Spleen (tissue), 7 donors: ENCODE measurements at regions not wholly inside any gene's neighbourhood (a gene's known extent, or its start where the extent isn't known, plus 50 kb on each side); places are given as distances from the start of the nearest gene placed in this dataset.
"Not testable (repeated sequence)": the region's sequence is repeated elsewhere in the genome, so short reads cannot be mapped to it uniquely, and the experiment has no call there.

Experiments
- CTCF ChIP-seq, 11 experiments: fragments of 200-600 bp in 7 of 11; fragments of 450-650 bp in 4 of 11; sonication (generic) in 4 of 11; IDR thresholded peaks in 8 of 11; conservative IDR thresholded peaks in 3 of 11; 1 replicate in 7 of 11; 2 replicates in 4 of 11; pipeline versions ENCODE4 v1.4.0 to v1.8.0; 2016 to 2021; ENCODE audit warnings: antibody characterized with exemption in 11 of 11, inconsistent platforms in 4 of 11, mild to moderate bottlenecking in 1 of 11
- POLR2A ChIP-seq, 3 donors: fragments of 450-650 bp; IDR thresholded peaks; one replicate each; pipeline ENCODE4 v1.5.1; 2017; ENCODE audit warnings: antibody characterized with exemption in 3 of 3, mild to moderate bottlenecking in 1 of 3
- POLR2AphosphoS5 ChIP-seq, 3 donors: sonication (generic); formaldehyde crosslinking; IDR thresholded peaks; one replicate each; pipeline ENCODE4 v1.5.1; 2017; ENCODE audit warnings: antibody characterized with exemption in 3 of 3
- donor health status: DM: no; HTN: no; CAD: no; lungs with moderate emphysema.
- donor health status: DM: no; HTN: no; CAD: no.
- donor health status: DM: no; HTN: no; CAD: no.

DNA sequence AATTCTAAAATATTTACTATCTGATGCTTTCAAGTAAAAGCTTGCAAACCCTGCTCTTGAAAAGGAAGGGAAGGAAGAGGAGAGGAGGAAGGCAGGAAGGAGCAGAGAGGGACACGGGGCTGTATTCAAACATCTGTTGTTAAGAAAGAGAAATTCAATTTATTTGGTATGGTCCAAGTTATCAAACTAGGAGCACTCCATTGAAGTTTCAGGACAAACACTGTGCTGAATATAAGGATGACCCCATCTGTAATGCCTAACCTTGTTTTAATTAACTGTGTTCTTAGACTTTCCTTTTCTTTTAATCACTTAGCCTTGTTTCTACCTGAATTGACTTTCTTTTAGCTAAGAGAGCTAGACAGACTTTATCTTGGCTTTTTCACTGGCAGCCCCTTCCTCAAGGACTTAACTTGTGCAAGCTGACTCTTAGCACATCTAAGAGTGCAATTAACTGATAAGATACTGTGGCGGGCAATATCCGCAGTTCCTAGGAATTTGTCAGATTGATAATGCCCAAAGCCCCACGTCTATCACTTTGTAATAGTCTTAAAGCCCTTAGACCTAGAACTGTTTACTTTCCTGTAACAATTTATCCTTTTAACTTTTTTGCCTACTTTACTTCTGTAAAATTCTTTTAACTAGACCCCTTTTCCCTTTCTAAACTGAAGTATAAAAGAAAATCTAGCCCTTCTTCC is 123.2 kb upstream of the KRTAP5-11 start:
- TF ChIP-seq CTCF (IDR thresholded peaks at IDR 0.05 in 8 of 11, conservative IDR thresholded peaks at IDR 0.05 in 3 of 11); POLR2AphosphoS5 (IDR thresholded peaks at IDR 0.05); POLR2A (IDR thresholded peaks at IDR 0.05): not testable (repeated sequence)
